GM12875 (cell line): ENCODE measurements at regions not wholly inside any gene's neighbourhood (a gene's known extent, or its start where the extent isn't known, plus 50 kb on each side); places are given as distances from the start of the nearest gene placed in this dataset.

ENCODE experiments used
- H3K4me3 ChIP-seq: one replicate; pipeline ENCODE4 v1.5.1; 2011; ENCODE audit warnings: low read depth, low read length, control low read depth
- CTCF ChIP-seq: IDR thresholded peaks from 2 replicates; pipeline ENCODE4 v1.5.1; 2011; ENCODE audit warnings: low read depth, mild to moderate bottlenecking, control low read depth, inconsistent platforms, low read length, moderate library complexity, borderline replicate concordance; ENCODE audit not compliant: insufficient read depth

GRCh38 chr7:17123020-17123419 lies 175.4 kb upstream of the AHR start:
- H3K4me3 ChIP-seq = no peak overlapping the region
- TF ChIP-seq CTCF = no peak

GRCh38 chr7:17126413-17127268 lies 171.8 kb upstream of the AHR start:
- H3K4me3 ChIP-seq = no peak overlapping the region
- no peak for TF ChIP-seq CTCF

- H3K4me3 ChIP-seq = no peak overlapping the region
- TF ChIP-seq CTCF = no peak
These were observed 169.2 kb upstream of the AHR start for GRCh38 chr7:17129218-17129617.

- H3K4me3 ChIP-seq = no peak overlapping the region
- no peak for TF ChIP-seq CTCF
These were observed 168.0 kb upstream of the AHR start for GRCh38 chr7:17130281-17131059.

GRCh38 chr7:17131060-17131345 lies 167.4 kb upstream of the AHR start:
- no peak for TF ChIP-seq CTCF
- H3K4me3 ChIP-seq = no peak overlapping the region

- no peak overlapping the region for H3K4me3 ChIP-seq
- TF ChIP-seq CTCF = no peak
These were observed 166.3 kb upstream of the AHR start for GRCh38 chr7:17131983-17132655.
